Activated naive CD8-positive, alpha-beta T cell (primary cell): ENCODE measurements at regions not wholly inside any gene's neighbourhood (a gene's known extent, or its start where the extent isn't known, plus 50 kb on each side); places are given as distances from the start of the nearest gene placed in this dataset.

ENCODE experiments used
- H3K27ac Mint-ChIP-seq: one replicate; pipeline ENCODE4 v1.8.0; 2021; ENCODE audit warnings: mixed read lengths
- H3K27me3 Mint-ChIP-seq: one replicate; pipeline ENCODE4 v1.8.0; 2021; ENCODE audit warnings: mixed read lengths
- H3K36me3 Mint-ChIP-seq: one replicate; pipeline ENCODE4 v1.8.0; 2021; ENCODE audit warnings: mixed read lengths
- H3K4me1 Mint-ChIP-seq: one replicate; pipeline ENCODE4 v1.8.0; 2021; ENCODE audit warnings: low read depth, mixed read lengths
- H3K4me3 Mint-ChIP-seq: one replicate; pipeline ENCODE4 v1.8.0; 2021; ENCODE audit warnings: mild to moderate bottlenecking, mixed read lengths
- H3K9me3 Mint-ChIP-seq: one replicate; pipeline ENCODE4 v1.8.0; 2021; ENCODE audit warnings: low read depth, mixed read lengths

GRCh38 chr11:59302991-59303390, 55.7 kb upstream of the OR5AN1 start:
- Mint-ChIP-seq H3K4me1 (no peaks in the 10 kb centered on the region), H3K4me3 (no peak overlapping the region), H3K36me3 (no peaks in the 10 kb centered on the region), H3K9me3 (peaks cover 6% of the 10 kb centered on the region), H3K27me3 (peaks cover 12% of the 10 kb centered on the region), H3K27ac (no peak overlapping the region)

- no peak overlapping the region for H3K4me3 Mint-ChIP-seq
- peaks cover 13% of the 10 kb centered on the region for H3K27me3 Mint-ChIP-seq
- no peaks in the 10 kb centered on the region for H3K4me1 Mint-ChIP-seq
- H3K9me3 Mint-ChIP-seq: no peaks in the 10 kb centered on the region
- peaks cover 2% of the 10 kb centered on the region for H3K36me3 Mint-ChIP-seq
- no peak overlapping the region for H3K27ac Mint-ChIP-seq
Measured at GRCh38 chr11:59295435-59295834, 63.3 kb upstream of the OR5AN1 start.

GRCh38 chr11:59292611-59293010, 66.1 kb upstream of the OR5AN1 start:
- Mint-ChIP-seq H3K4me1 (no peaks in the 10 kb centered on the region), H3K9me3 (no peaks in the 10 kb centered on the region), H3K27me3 (peaks cover 9% of the 10 kb centered on the region), H3K4me3 (no peak overlapping the region), H3K36me3 (no peaks in the 10 kb centered on the region), H3K27ac (no peak overlapping the region)

- no peak overlapping the region for H3K27ac Mint-ChIP-seq
- no peaks in the 10 kb centered on the region for H3K9me3 Mint-ChIP-seq
- H3K27me3 Mint-ChIP-seq: peaks cover 4% of the 10 kb centered on the region
- H3K4me1 Mint-ChIP-seq: no peaks in the 10 kb centered on the region
- no peak overlapping the region for H3K4me3 Mint-ChIP-seq
- no peaks in the 10 kb centered on the region for H3K36me3 Mint-ChIP-seq
Measured at GRCh38 chr11:59291228-59291627, 67.5 kb upstream of the OR5AN1 start.

GRCh38 chr11:59289356-59290181, 69.1 kb upstream of the OR5AN1 start:
- H3K27ac Mint-ChIP-seq: no peak overlapping the region
- H3K4me3 Mint-ChIP-seq: no peak overlapping the region

GRCh38 chr11:59285716-59286260, 72.9 kb upstream of the OR5AN1 start:
- H3K27me3 Mint-ChIP-seq: peaks cover 4% of the 10 kb centered on the region
- no peaks in the 10 kb centered on the region for H3K36me3 Mint-ChIP-seq
- H3K4me3 Mint-ChIP-seq: no peak overlapping the region
- peaks cover 15% of the 10 kb centered on the region for H3K4me1 Mint-ChIP-seq
- no peaks in the 10 kb centered on the region for H3K9me3 Mint-ChIP-seq
- H3K27ac Mint-ChIP-seq: no peak overlapping the region

More at GRCh38 chr11:59289356-59290181, 69.1 kb upstream of the OR5AN1 start:
- Mint-ChIP-seq H3K36me3 (no peaks in the 10 kb centered on the region), H3K4me1 (peaks cover 2% of the 10 kb centered on the region), H3K27me3 (peaks cover 1% of the 10 kb centered on the region), H3K9me3 (no peaks in the 10 kb centered on the region)

- H3K36me3 Mint-ChIP-seq: no peaks in the 10 kb centered on the region
- H3K4me3 Mint-ChIP-seq: no peak overlapping the region
- H3K9me3 Mint-ChIP-seq: no peaks in the 10 kb centered on the region
- H3K27ac Mint-ChIP-seq: no peak overlapping the region
- H3K4me1 Mint-ChIP-seq: peaks cover 15% of the 10 kb centered on the region
- H3K27me3 Mint-ChIP-seq: peaks cover 4% of the 10 kb centered on the region
Measured at GRCh38 chr11:59284773-59285129, 72.0 kb upstream of the MPEG1 start.

- H3K27me3 Mint-ChIP-seq: peaks cover 4% of the 10 kb centered on the region
- peaks cover 15% of the 10 kb centered on the region for H3K4me1 Mint-ChIP-seq
- no peaks in the 10 kb centered on the region for H3K9me3 Mint-ChIP-seq
- no peaks in the 10 kb centered on the region for H3K36me3 Mint-ChIP-seq
- peak overlapping the region; percentile 78 for H3K4me3 Mint-ChIP-seq
- H3K27ac Mint-ChIP-seq: no peak overlapping the region
Measured at GRCh38 chr11:59283825-59284772, 71.4 kb upstream of the MPEG1 start.

GRCh38 chr11:59283311-59283710, 70.6 kb upstream of the MPEG1 start:
- Mint-ChIP-seq H3K4me3 (no peak overlapping the region), H3K27me3 (peaks cover 3% of the 10 kb centered on the region), H3K9me3 (no peaks in the 10 kb centered on the region), H3K36me3 (no peaks in the 10 kb centered on the region), H3K27ac (no peak overlapping the region), H3K4me1 (peaks cover 15% of the 10 kb centered on the region)

GRCh38 chr11:59281177-59281576, 68.5 kb upstream of the MPEG1 start:
- H3K4me1 Mint-ChIP-seq: peaks cover 15% of the 10 kb centered on the region
- no peak overlapping the region for H3K4me3 Mint-ChIP-seq
- H3K27ac Mint-ChIP-seq: no peak overlapping the region
- H3K9me3 Mint-ChIP-seq: no peaks in the 10 kb centered on the region
- no peaks in the 10 kb centered on the region for H3K36me3 Mint-ChIP-seq
- H3K27me3 Mint-ChIP-seq: peaks cover 3% of the 10 kb centered on the region

GRCh38 chr11:59273373-59273841, 60.7 kb upstream of the MPEG1 start:
- Mint-ChIP-seq H3K27ac (no peak overlapping the region), H3K9me3 (no peaks in the 10 kb centered on the region), H3K36me3 (no peaks in the 10 kb centered on the region), H3K4me1 (peaks cover 21% of the 10 kb centered on the region), H3K4me3 (no peak overlapping the region), H3K27me3 (no peaks in the 10 kb centered on the region)

GRCh38 chr11:59272771-59273372, 60.1 kb upstream of the MPEG1 start:
- Mint-ChIP-seq H3K27ac (no peak overlapping the region), H3K4me1 (peaks cover 21% of the 10 kb centered on the region), H3K4me3 (no peak overlapping the region)

GRCh38 chr11:59271811-59272327, 59.1 kb upstream of the MPEG1 start:
- no peaks in the 10 kb centered on the region for H3K27me3 Mint-ChIP-seq
- no peak overlapping the region for H3K4me3 Mint-ChIP-seq
- H3K36me3 Mint-ChIP-seq: no peaks in the 10 kb centered on the region
- no peak overlapping the region for H3K27ac Mint-ChIP-seq
- H3K4me1 Mint-ChIP-seq: peaks cover 21% of the 10 kb centered on the region
- H3K9me3 Mint-ChIP-seq: no peaks in the 10 kb centered on the region

More at GRCh38 chr11:59272771-59273372, 60.1 kb upstream of the MPEG1 start:
- no peaks in the 10 kb centered on the region for H3K9me3 Mint-ChIP-seq
- H3K36me3 Mint-ChIP-seq: no peaks in the 10 kb centered on the region
- no peaks in the 10 kb centered on the region for H3K27me3 Mint-ChIP-seq

- no peaks in the 10 kb centered on the region for H3K36me3 Mint-ChIP-seq
- no peak overlapping the region for H3K4me3 Mint-ChIP-seq
- peaks cover 21% of the 10 kb centered on the region for H3K4me1 Mint-ChIP-seq
- H3K27me3 Mint-ChIP-seq: no peaks in the 10 kb centered on the region
- H3K27ac Mint-ChIP-seq: no peak overlapping the region
- no peaks in the 10 kb centered on the region for H3K9me3 Mint-ChIP-seq
Measured at GRCh38 chr11:59271247-59271755, 58.6 kb upstream of the MPEG1 start.
